ENCODE measurements at regions not wholly inside any gene's neighbourhood (a gene's known extent, or its start where the extent isn't known, plus 50 kb on each side); places are given as distances from the start of the nearest gene placed in this dataset.
A peak's percentile ranks its signal among the peaks of the same experiment; 100 is the strongest.

DNA sequence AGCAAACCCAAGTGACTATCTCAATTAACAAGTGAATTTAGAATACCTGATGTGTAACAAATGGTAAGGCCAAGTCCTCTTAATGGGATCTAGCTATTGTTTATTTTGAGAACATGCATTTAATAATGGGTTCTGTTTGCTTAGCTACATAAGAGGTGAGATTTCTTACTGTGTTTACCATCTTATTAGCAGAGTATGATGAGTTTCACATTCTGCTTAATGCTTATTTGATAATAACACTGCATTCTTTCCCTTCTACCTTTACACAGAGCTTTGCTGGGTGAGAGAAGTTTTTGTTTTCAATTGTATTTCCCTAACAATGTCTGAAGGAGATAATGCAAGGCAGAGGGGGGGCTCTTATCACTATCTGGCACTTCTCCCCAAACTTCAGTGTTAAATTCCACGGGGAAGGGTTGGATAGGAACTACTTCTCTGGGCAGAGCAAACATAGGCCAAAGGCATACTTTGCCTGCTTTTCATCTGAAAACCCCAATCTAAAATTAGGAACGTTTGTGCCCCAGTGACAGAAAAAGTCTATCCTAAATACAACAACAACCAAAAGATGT lies 129.0 kb upstream of the ATXN7L3B start:
- Histone ChIP-seq H3K36me3 (no peaks in the 10 kb centered on the region), H3K9me3 (ENCODE audit: low read depth) (no peaks in the 10 kb centered on the region), H3K27ac (no peak overlapping the region), H3K4me3 (no peak overlapping the region), H3K27me3 (no peaks in the 10 kb centered on the region), H3K4me1 (ENCODE audit: low read depth) (peaks cover 5% of the 10 kb centered on the region)
- no peak for DNase-seq (ENCODE audit: low read depth in 1 of 2, low spot score in 1 of 2)
- TF ChIP-seq, protein P1, sequence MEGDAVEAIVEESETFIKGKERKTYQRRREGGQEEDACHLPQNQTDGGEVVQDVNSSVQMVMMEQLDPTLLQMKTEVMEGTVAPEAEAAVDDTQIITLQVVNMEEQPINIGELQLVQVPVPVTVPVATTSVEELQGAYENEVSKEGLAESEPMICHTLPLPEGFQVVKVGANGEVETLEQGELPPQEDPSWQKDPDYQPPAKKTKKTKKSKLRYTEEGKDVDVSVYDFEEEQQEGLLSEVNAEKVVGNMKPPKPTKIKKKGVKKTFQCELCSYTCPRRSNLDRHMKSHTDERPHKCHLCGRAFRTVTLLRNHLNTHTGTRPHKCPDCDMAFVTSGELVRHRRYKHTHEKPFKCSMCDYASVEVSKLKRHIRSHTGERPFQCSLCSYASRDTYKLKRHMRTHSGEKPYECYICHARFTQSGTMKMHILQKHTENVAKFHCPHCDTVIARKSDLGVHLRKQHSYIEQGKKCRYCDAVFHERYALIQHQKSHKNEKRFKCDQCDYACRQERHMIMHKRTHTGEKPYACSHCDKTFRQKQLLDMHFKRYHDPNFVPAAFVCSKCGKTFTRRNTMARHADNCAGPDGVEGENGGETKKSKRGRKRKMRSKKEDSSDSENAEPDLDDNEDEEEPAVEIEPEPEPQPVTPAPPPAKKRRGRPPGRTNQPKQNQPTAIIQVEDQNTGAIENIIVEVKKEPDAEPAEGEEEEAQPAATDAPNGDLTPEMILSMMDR (IDR thresholded peaks at IDR 0.05; ENCODE audit: low read depth, low read length), result no peak

DNA sequence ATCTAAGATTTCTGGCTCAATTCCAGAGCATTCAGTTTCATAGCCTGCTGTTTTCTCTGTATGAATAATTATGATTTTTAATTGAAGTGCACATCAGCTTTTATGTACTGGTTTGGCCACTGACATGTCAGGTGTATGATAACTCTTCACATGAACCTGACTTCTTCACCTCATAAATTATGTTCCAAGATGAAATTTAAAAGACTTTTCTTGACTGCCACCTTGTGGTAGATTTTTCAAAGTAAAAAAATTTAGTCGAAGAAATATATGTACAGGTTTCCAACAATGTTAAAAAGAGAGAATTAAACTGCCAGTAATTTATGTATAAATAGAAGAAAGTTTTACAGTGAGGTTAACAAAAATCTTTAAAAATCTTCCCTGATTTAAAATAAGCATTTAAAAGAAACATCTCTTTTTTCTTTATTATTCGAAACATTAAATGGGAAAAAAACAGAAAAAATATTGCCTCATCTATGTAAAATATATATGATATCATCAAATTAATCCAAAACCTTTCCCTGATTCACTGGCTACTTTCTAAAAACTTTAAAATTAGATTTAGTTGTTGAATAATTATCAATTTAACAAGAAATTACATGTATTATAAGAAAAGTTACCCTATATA lies 124.9 kb upstream of the ATXN7L3B start:
- Histone ChIP-seq H3K27ac (no peak overlapping the region), H3K27me3 (no peaks in the 10 kb centered on the region), H3K4me1 (ENCODE audit: low read depth) (peaks cover 5% of the 10 kb centered on the region), H3K36me3 (no peaks in the 10 kb centered on the region), H3K9me3 (ENCODE audit: low read depth) (no peaks in the 10 kb centered on the region), H3K4me3 (no peak overlapping the region)
- TF ChIP-seq, protein P1 (IDR thresholded peaks at IDR 0.05; ENCODE audit: low read depth, low read length), result peak; percentile 40
- peak; percentile 24 to 29 for DNase-seq (ENCODE audit: low read depth in 1 of 2, low spot score in 1 of 2)

- Histone ChIP-seq H3K27ac (no peak overlapping the region), H3K36me3 (no peaks in the 10 kb centered on the region), H3K27me3 (no peaks in the 10 kb centered on the region), H3K4me1 (ENCODE audit: low read depth) (no peaks in the 10 kb centered on the region), H3K9me3 (ENCODE audit: low read depth) (no peaks in the 10 kb centered on the region), H3K4me3 (no peak overlapping the region)
- DNase-seq (ENCODE audit: low read depth in 1 of 2, low spot score in 1 of 2), result peak; percentile 22 to 42
- TF ChIP-seq, protein P1 (IDR thresholded peaks at IDR 0.05; ENCODE audit: low read depth, low read length), result peak; percentile 49
Measured at GRCh38 chr12:74415633-74416032, 122.0 kb upstream of the ATXN7L3B start.

DNA sequence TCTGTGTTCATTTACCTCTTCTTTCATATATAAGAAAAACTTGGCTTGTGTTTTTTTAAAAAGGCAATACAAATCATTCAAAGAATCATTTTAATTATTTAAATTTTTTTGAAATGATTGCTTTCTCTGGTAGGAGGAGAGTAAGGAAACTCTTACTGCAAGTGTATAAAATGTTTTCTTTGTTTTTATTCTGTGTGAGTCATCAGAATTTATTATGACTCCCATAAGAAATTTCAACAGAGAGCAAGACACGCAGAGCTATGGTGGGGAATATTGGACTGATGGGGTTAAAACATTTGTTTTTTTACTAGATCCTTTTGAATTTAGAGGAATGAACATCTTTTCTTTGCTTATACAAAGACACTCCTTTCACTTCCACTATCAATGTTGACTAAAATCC lies 119.1 kb upstream of the ATXN7L3B start:
- TF ChIP-seq, protein P1 (IDR thresholded peaks at IDR 0.05; ENCODE audit: low read depth, low read length), result no peak
- no peak for DNase-seq (ENCODE audit: low read depth in 1 of 2, low spot score in 1 of 2)
- Histone ChIP-seq H3K27ac (no peak overlapping the region), H3K27me3 (no peaks in the 10 kb centered on the region), H3K4me1 (ENCODE audit: low read depth) (no peaks in the 10 kb centered on the region), H3K4me3 (no peak overlapping the region), H3K9me3 (ENCODE audit: low read depth) (no peaks in the 10 kb centered on the region), H3K36me3 (no peaks in the 10 kb centered on the region)

- H3K36me3 ChIP-seq, result no peaks in the 10 kb centered on the region
- DNase-seq (ENCODE audit: low read depth in 1 of 2, low spot score in 1 of 2), result peak in 1 of 2 donors; percentile 20
- no peaks in the 10 kb centered on the region for H3K9me3 ChIP-seq (ENCODE audit: low read depth)
- TF ChIP-seq, protein P1 (IDR thresholded peaks at IDR 0.05; ENCODE audit: low read depth, low read length), result no peak
- H3K27ac ChIP-seq, result peak overlapping the region; percentile 0
- H3K4me3 ChIP-seq, result no peak overlapping the region
- no peaks in the 10 kb centered on the region for H3K4me1 ChIP-seq (ENCODE audit: low read depth)
- no peaks in the 10 kb centered on the region for H3K27me3 ChIP-seq
Measured at GRCh38 chr12:74424778-74425177, 112.9 kb upstream of the ATXN7L3B start.
